ENCODE measurements at regions not wholly inside any gene's neighbourhood (a gene's known extent, or its start where the extent isn't known, plus 50 kb on each side); places are given as distances from the start of the nearest gene placed in this dataset.
"Not testable (repeated sequence)": the region's sequence is repeated elsewhere in the genome, so short reads cannot be mapped to it uniquely, and the experiment has no call there.

- not testable (repeated sequence) for DNase-seq (ENCODE audit: low spot score)
Observed at GRCh38 chr17:16843511-16843910, 128.4 kb downstream of the TNFRSF13B start.

- DNase-seq (ENCODE audit: low spot score) = not testable (repeated sequence)
Observed at GRCh38 chr17:16842346-16842745, 129.6 kb downstream of the TNFRSF13B start.

- DNase-seq (ENCODE audit: low spot score) = not testable (repeated sequence)
Observed at GRCh38 chr17:16841896-16842295, 130.0 kb downstream of the TNFRSF13B start.

- DNase-seq (ENCODE audit: low spot score) = not testable (repeated sequence)
Observed at GRCh38 chr17:16840219-16840618, 131.7 kb downstream of the TNFRSF13B start.

- DNase-seq (ENCODE audit: low spot score) = not testable (repeated sequence)
Observed at GRCh38 chr17:16839242-16840175, 132.4 kb downstream of the TNFRSF13B start.

GRCh38 chr17:16838795-16839194 lies 133.1 kb downstream of the TNFRSF13B start:
- DNase-seq (ENCODE audit: low spot score) = not testable (repeated sequence)

GRCh38 chr17:16838287-16838686 lies 133.6 kb downstream of the TNFRSF13B start:
- not testable (repeated sequence) for DNase-seq (ENCODE audit: low spot score)

GRCh38 chr17:16837468-16838266 lies 134.3 kb downstream of the TNFRSF13B start:
- DNase-seq (ENCODE audit: low spot score) = not testable (repeated sequence)

GRCh38 chr17:16836315-16836915 lies 135.5 kb downstream of the TNFRSF13B start:
- DNase-seq (ENCODE audit: low spot score) = not testable (repeated sequence)

GRCh38 chr17:16833517-16833916 lies 138.4 kb downstream of the TNFRSF13B start:
- DNase-seq (ENCODE audit: low spot score) = not testable (repeated sequence)

- DNase-seq (ENCODE audit: low spot score) = not testable (repeated sequence)
Observed at GRCh38 chr17:16832853-16833252, 139.1 kb downstream of the TNFRSF13B start.

- DNase-seq (ENCODE audit: low spot score) = not testable (repeated sequence)
Observed at GRCh38 chr17:16832206-16832605, 139.7 kb downstream of the TNFRSF13B start.

- not testable (repeated sequence) for DNase-seq (ENCODE audit: low spot score)
Observed at GRCh38 chr17:16830770-16831169, 140.7 kb downstream of the CCDC144A start.

GRCh38 chr17:16830219-16830618 lies 140.2 kb downstream of the CCDC144A start:
- not testable (repeated sequence) for DNase-seq (ENCODE audit: low spot score)
